NCI-H1930 (cell line): ENCODE measurements at regions not wholly inside any gene's neighbourhood (a gene's known extent, or its start where the extent isn't known, plus 50 kb on each side); places are given as distances from the start of the nearest gene placed in this dataset.

ENCODE experiments used
- DNase-seq, 2 experiments: peaks; one replicate each; lab custom pipeline; 2025; lab: John Stamatoyannopoulos, UW

DNA sequence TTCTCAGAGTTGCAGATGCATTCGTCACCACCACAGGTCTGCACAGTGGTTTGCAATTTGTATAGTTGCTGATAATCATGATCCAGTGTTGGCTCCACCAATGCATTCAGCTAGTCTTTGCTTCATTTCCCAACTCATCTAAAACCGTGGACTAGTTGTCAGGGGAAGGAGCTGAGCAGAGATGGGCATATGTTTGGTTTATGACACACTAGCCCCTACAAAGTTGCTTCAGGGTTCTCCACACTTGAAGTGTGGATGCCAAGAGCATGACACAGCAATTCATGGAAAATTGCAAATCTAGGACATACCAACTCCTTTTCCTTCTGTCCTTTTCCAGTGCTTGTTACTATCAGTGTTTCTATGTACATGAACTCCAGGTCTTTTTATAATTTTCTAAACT, 168.0 kb downstream of the TNFSF13B start:
- DNase-seq: no peak

DNA sequence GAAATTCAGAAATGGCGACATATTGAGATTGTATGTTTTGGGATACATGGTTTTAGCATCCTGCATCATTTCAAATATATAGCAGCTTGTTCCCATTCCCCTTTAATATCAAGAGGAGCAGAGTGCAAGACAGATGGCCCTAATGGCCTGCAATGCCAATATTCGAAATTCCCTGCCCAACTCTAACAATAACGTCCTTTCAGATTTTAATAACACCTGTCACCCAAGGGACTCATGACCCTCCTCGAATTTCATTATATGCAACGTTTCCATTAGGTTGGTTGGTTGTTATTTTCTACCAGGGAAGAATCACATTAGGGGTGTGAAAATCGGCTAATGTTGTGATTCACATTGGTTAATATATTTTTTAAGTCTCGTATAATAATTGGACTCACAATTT, 170.0 kb downstream of the TNFSF13B start:
- DNase-seq: peak; percentile 56 to 61

- no peak for DNase-seq
Measured at GRCh38 chr13:108444448-108444847, 174.9 kb downstream of the TNFSF13B start.

- DNase-seq: no peak
Measured at GRCh38 chr13:108448891-108449290, 179.4 kb downstream of the TNFSF13B start.

- DNase-seq: no peak
Measured at GRCh38 chr13:108451121-108451520, 178.3 kb upstream of the MYO16 start.

DNA sequence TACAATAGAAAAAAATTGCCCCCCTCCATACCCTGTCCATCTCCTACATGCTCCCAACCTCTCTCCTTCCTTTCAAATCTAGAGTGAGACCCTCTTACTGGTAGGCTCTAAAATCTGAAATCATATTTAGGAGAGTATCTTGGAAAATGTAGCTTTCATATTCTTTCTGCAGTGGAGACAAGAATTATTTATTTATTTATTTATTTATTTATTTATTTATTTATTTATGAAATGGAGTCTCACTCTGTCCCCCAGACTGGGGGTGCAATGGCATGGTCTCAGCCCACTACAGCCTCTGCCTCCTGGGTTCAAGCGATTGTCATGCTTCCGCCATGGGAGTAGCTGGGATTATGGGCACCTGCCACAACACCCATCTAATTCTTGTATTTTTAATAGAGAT, 174.1 kb upstream of the MYO16 start:
- DNase-seq: no peak

DNA sequence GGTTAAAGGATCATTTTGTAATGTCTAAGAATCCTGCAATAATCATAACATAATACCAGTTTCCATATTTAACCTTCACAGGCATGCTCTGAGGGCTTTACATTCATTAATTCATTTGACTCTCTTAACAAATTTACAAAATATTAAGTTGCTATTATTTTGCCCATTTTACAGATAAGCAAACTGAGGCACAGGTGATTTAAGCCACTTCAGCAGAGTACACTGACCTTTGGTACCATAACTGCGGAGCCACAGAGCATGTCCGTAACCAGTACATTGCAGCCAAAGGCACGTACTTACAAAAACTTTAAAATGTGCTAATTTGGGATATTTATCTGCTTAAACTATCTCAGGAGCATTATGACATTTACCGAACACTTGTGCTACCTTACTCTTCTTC, 169.4 kb upstream of the MYO16 start:
- DNase-seq: no peak

- no peak for DNase-seq
Measured at GRCh38 chr13:108460746-108461145, 168.7 kb upstream of the MYO16 start.

- no peak for DNase-seq
Measured at GRCh38 chr13:108463340-108463739, 166.1 kb upstream of the MYO16 start.

DNA sequence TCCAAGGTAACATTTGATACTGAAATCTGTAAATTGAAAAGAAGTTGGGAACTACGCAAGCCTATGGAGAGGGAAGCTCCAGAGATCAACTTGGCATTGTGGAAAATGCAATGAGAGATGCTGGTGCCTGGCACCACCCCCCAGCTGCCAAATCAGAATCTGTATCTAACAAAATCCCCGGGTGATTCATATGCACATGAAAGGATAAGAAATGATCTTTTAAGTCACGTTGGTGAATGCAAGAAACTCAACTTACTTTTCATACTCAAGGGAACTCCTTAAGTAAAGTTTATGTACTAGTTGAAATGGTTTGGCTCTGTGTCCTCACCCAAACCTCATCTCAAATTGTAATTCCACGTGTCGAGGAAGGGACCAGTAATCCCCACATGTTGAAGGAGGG, 158.5 kb upstream of the MYO16 start:
- no peak for DNase-seq

DNA sequence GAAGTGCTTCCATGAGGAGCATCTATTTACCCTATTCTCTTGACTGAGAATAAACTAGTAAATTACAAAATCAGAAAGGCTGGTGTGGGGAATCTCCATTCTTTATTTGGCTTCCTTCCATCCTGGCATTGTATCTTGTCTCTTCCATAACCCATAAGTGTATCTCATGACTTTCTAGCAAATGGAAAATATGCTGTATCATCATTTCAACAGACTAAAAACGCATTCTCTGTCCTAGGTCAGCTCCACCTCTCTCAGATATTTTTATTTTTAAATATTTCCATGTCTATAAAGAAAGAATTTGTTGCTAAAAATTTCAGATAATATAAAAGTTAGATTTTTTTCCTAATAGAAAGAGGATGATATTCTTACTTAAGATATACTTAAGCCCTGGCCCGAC, 154.2 kb upstream of the MYO16 start:
- DNase-seq: no peak

- DNase-seq: no peak
Measured at GRCh38 chr13:108477376-108477775, 152.0 kb upstream of the MYO16 start.

GRCh38 chr13:108478179-108478578, 151.2 kb upstream of the MYO16 start:
- DNase-seq: no peak

DNA sequence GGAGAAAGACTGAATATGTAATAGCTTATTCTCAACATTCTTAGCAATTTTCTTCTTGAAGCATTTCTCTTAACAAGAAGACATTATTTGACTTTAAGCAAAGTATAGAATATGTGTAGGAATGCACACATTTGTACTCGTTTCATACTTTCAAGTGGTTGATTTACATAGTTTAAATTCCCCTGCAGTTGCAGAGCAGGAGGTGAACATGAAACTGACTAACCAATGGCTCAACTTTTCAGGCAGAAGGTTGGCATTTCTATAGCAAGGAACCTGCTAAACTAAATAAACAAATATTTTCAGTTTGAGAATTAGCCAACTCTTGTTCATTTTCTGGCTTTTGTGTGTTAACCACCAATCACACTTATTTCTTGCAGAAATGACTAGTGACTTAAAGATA, 145.4 kb upstream of the MYO16 start:
- DNase-seq: no peak

- no peak for DNase-seq
Measured at GRCh38 chr13:108486096-108486495, 143.3 kb upstream of the MYO16 start.

GRCh38 chr13:108494991-108495645, 134.3 kb upstream of the MYO16 start:
- no peak for DNase-seq

DNA sequence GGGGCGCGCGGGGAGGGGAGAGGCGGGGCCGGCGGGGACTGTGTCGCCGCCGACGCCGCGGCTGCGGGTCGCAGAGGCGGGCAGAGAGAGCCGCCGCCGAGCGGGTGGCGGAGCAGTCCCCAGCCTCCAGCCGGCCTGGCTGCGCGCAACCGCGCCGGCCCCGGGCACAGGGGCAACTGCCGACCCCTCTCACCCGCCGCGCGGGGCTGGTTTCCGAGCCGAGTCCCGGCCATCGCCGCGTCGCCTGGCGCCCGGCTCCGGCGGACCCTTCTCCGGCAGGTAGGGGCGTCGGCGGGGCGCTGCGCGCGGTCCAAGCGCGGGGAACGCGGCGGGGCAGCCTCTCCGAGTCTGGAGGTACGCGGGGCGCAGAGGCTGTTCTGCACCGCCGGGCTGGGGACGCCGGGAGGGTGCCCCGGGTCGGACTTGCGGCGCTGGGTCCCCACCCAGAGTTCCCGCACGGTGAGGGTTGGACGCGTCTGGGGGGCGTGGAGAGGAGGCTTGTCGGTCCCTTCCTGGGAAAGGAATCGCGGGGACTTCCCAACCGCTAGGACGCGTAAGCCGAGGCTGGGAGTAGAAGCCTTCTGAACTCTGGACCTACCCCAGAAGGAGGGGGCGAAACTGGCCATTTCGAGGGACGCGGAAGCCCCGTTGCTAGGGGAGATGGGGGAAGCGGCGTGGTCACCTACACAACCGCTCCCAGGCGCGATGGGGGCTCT, 133.6 kb upstream of the MYO16 start:
- DNase-seq: peak; percentile 41 to 53

DNA sequence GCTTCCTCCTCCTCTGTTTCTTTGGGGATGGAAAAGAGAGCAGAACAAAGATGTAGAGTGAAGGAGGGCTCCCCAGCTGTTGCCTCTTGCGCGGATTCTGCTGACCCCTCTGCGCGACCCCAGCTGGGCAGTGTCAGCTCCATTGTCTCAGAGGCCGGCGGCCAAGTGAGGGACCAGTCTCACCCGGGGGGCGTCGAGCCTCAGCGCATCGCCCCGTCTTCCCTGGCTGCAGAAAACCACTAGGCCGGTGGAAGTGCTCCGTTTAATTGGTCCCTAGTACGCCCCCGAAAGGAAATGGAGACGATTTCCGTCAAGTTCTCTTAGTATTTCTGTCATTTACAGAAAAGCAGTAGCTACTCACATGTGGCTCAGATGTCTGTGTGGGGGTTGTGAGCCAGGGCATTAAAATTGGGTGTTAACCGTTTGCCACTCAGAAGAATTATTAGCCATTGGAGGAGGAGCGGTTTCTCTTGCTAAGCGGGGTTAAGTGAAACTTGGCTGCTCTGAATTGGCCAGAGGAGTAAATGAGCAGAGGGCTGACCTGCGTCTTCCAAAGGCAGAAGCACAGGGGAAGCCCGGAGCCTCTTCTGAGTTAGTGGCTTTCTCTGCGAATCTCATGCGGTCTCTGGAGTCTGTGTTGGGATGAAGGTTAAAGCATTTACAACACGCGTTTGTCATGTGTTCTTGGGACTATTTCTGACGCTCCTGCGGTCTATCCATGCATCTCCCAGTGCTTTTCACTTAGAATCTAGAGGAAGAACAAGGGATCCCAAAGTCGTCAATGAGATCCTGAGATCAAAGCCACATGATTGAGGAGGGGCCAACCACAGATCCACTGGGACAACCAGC, 132.8 kb upstream of the MYO16 start:
- DNase-seq: no peak

DNA sequence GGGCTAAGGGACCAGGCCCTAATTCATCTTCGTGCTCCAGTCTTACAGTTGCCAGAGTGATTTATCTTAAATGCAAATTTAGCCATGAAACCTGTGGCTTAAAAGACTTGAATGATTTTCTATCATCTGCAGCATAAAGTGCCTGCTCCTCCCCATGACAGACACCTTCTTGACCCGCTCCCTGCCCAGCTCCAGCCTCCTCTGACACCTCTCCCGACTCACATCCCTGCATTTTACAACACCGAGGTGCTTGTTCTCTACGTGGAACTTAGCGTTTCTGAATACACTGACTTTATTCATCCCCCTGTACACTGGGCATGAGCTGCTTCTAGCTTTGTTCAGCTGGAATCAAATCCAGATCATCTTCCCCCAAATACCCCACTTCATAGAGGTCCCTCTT, 128.7 kb upstream of the MYO16 start:
- DNase-seq: no peak

- no peak for DNase-seq
Measured at GRCh38 chr13:108508263-108508662, 121.1 kb upstream of the MYO16 start.

- DNase-seq: no peak
Measured at GRCh38 chr13:108525827-108526226, 103.6 kb upstream of the MYO16 start.

DNA sequence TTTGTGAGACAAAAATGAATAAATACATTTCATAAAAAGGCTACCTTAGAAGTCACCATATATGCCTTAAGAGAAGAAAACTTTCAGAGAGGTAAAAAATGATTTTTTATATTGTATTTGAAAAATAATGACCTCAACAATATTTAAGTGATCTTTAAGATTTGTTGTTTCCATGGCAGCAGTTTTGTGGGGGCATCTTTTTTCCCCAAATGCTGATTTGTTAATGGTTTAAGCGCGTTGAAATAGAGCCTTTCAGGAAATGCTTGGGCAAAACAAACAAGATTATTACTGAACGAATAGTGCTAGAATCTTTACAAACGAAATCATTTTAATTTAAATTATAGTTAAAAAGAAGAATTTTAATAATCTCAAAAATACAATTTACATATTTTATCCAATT, 103.1 kb upstream of the MYO16 start:
- DNase-seq: no peak

GRCh38 chr13:108527844-108528243, 101.6 kb upstream of the MYO16 start:
- no peak for DNase-seq
